HG03460 (cell line): ENCODE measurements at regions not wholly inside any gene's neighbourhood (a gene's known extent, or its start where the extent isn't known, plus 50 kb on each side); places are given as distances from the start of the nearest gene placed in this dataset.
"Not testable (repeated sequence)": the region's sequence is repeated elsewhere in the genome, so short reads cannot be mapped to it uniquely, and the experiment has no call there.

Experiments used
- ATAC-seq: cut with Tn5 transposase; IDR thresholded peaks from one replicate; pipeline ENCODE4 v1.9.1; 2021; ENCODE audit not compliant: unreplicated experiment

- ATAC-seq, result no peak
Measured at GRCh38 chr21:20023193-20023592, 975.0 kb upstream of the NCAM2 start.

- no peak for ATAC-seq
Measured at GRCh38 chr21:20024741-20025140, 973.5 kb upstream of the NCAM2 start.

- no peak for ATAC-seq
Measured at GRCh38 chr21:20026543-20026942, 971.7 kb upstream of the NCAM2 start.

- no peak for ATAC-seq
Measured at GRCh38 chr21:20030390-20030789, 967.8 kb upstream of the NCAM2 start.

- no peak for ATAC-seq
Measured at GRCh38 chr21:20031807-20032206, 966.4 kb upstream of the NCAM2 start.

GRCh38 chr21:20040768-20041167 is 957.4 kb upstream of the NCAM2 start:
- ATAC-seq, result no peak

- no peak for ATAC-seq
Measured at GRCh38 chr21:20045197-20045596, 953.0 kb upstream of the NCAM2 start.

GRCh38 chr21:20048130-20048837 is 949.9 kb upstream of the NCAM2 start:
- ATAC-seq, result not testable (repeated sequence)

- ATAC-seq, result no peak
Measured at GRCh38 chr21:20083336-20083735, 914.9 kb upstream of the NCAM2 start.

GRCh38 chr21:20083925-20084324 is 914.3 kb upstream of the NCAM2 start:
- ATAC-seq, result no peak

GRCh38 chr21:20086508-20086907 is 911.7 kb upstream of the NCAM2 start:
- no peak for ATAC-seq

GRCh38 chr21:20106368-20106767 is 891.8 kb upstream of the NCAM2 start:
- ATAC-seq, result no peak

- no peak for ATAC-seq
Measured at GRCh38 chr21:20108016-20108415, 890.2 kb upstream of the NCAM2 start.

- ATAC-seq, result no peak
Measured at GRCh38 chr21:20108976-20109540, 889.2 kb upstream of the NCAM2 start.

- ATAC-seq, result no peak
Measured at GRCh38 chr21:20110368-20110767, 887.8 kb upstream of the NCAM2 start.

GRCh38 chr21:20151741-20152140 is 846.5 kb upstream of the NCAM2 start:
- ATAC-seq, result no peak

GRCh38 chr21:20163167-20163566 is 835.0 kb upstream of the NCAM2 start:
- no peak for ATAC-seq

- no peak for ATAC-seq
Measured at GRCh38 chr21:20167059-20167458, 831.1 kb upstream of the NCAM2 start.

GRCh38 chr21:20169812-20170576 is 828.2 kb upstream of the NCAM2 start:
- no peak for ATAC-seq

- ATAC-seq, result no peak
Measured at GRCh38 chr21:20186186-20186585, 812.0 kb upstream of the NCAM2 start.

GRCh38 chr21:20187028-20187427 is 811.2 kb upstream of the NCAM2 start:
- no peak for ATAC-seq

GRCh38 chr21:20201323-20201722 is 796.9 kb upstream of the NCAM2 start:
- ATAC-seq, result not testable (repeated sequence)
